Esophagus squamous epithelium (tissue), 5 donors: ENCODE measurements at regions not wholly inside any gene's neighbourhood (a gene's known extent, or its start where the extent isn't known, plus 50 kb on each side); places are given as distances from the start of the nearest gene placed in this dataset.

Source experiments
- DNase-seq: peaks from one replicate; lab custom pipeline; 2025; lab: John Stamatoyannopoulos, UW
- H3K27ac ChIP-seq, 4 donors: fragments of 200-600 bp; sonication (generic); one replicate each; pipeline ENCODE4 v1.5.1; 2016 to 2019; ENCODE audit warnings: mild to moderate bottlenecking in 1 of 4
- H3K27me3 ChIP-seq, 4 donors: fragments of 200-600 bp; sonication (generic); 1 replicate in 3 of 4; 2 replicates in 1 of 4; pipeline versions ENCODE4 v1.5.1 to v1.6.0; 2017 to 2021; ENCODE audit warnings: antibody characterized with exemption in 1 of 4
- H3K36me3 ChIP-seq, 3 donors: fragments of 200-600 bp; sonication (generic); one replicate each; pipeline ENCODE4 v1.5.1; 2016 to 2019
- H3K4me1 ChIP-seq, 3 donors: fragments of 200-600 bp; sonication (generic); one replicate each; pipeline ENCODE4 v1.5.1; 2017 to 2019
- H3K4me3 ChIP-seq, 4 donors: fragments of 200-600 bp; sonication (generic); 1 replicate in 3 of 4; 2 replicates in 1 of 4; pipeline ENCODE4 v1.5.1; 2016 to 2019; ENCODE audit warnings: mild to moderate bottlenecking in 2 of 4, moderate library complexity in 1 of 4
- H3K9me3 ChIP-seq, 3 donors: fragments of 200-600 bp; sonication (generic); one replicate each; pipeline ENCODE4 v1.5.1; 2016 to 2019
- POLR2A ChIP-seq, 4 donors: fragments of 450-650 bp; IDR thresholded peaks; one replicate each; pipeline ENCODE4 v1.6.1; 2017; ENCODE audit warnings: antibody characterized with exemption in 4 of 4, mild to moderate bottlenecking in 4 of 4, moderate library complexity in 3 of 4
- WGBS, 2 donors: methylation state at CpG; one replicate each; pipeline ENCODE4 v1.1.5; 2018; 5-methylcytosine and 5-hydroxymethylcytosine counted together
- intact Hi-C: fragments of 100-400 bp; cut with DNase I; formaldehyde crosslinking; loops from one replicate; pipeline ENCODE4 v1.15.0; 2022
- TF ChIP-seq, protein P1 (sequence below), 6 experiments: fragments of 450-650 bp in 4 of 6; fragments of 200-600 bp in 2 of 6; sonication (generic) in 2 of 6; IDR thresholded peaks; one replicate each; pipeline ENCODE4 v1.5.1; 2016 to 2019; ENCODE audit warnings: antibody characterized with exemption in 6 of 6, mild to moderate bottlenecking in 4 of 6, moderate library complexity in 4 of 6
- donor health status: DM: yes; HTN: yes; CAD: no.

- Histone ChIP-seq H3K4me3 (no peak overlapping the region), H3K27ac (no peak overlapping the region), H3K4me1 (peaks cover 6 to 27% (median 12%) of the 10 kb centered on the region in 3 donors), H3K36me3 (no peaks in the 10 kb centered on the region), H3K27me3 (no peaks in the 10 kb centered on the region), H3K9me3 (no peaks in the 10 kb centered on the region)
- no peak for TF ChIP-seq POLR2A (IDR thresholded peaks at IDR 0.05)
- TF ChIP-seq, protein P1, sequence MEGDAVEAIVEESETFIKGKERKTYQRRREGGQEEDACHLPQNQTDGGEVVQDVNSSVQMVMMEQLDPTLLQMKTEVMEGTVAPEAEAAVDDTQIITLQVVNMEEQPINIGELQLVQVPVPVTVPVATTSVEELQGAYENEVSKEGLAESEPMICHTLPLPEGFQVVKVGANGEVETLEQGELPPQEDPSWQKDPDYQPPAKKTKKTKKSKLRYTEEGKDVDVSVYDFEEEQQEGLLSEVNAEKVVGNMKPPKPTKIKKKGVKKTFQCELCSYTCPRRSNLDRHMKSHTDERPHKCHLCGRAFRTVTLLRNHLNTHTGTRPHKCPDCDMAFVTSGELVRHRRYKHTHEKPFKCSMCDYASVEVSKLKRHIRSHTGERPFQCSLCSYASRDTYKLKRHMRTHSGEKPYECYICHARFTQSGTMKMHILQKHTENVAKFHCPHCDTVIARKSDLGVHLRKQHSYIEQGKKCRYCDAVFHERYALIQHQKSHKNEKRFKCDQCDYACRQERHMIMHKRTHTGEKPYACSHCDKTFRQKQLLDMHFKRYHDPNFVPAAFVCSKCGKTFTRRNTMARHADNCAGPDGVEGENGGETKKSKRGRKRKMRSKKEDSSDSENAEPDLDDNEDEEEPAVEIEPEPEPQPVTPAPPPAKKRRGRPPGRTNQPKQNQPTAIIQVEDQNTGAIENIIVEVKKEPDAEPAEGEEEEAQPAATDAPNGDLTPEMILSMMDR (IDR thresholded peaks at IDR 0.05), result no peak
- intact Hi-C loops, result no loop called here
- WGBS, 2 donors, result 64 to 90% methylated on average over 6 of the region's 6 CpGs
- no peak for DNase-seq
Observed at GRCh38 chr14:34038358-34039057, 87.6 kb upstream of the EGLN3 start.

DNA sequence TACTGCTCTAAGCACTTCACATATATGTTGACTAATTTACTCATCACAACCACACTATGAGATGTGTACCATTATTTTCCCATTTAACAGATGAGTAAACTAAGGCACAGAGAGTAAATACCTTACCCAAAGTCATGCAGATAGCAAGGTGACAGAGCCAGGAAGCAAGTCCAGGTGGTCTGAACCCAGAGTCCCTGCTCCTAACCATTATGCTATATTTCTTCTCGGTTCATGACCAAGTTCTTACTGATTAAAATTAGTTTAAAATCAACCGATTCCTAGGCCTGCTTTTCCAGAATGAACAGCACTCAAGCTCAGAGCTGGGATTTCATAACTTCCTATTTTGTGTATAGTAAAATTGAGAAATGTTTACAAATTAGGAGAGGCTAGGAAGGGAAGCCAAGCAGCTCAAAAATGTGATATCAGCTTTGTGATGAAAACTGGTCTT lies 85.5 kb upstream of the EGLN3 start:
- intact Hi-C loops, result no loop called here
- H3K27me3 ChIP-seq, result no peaks in the 10 kb centered on the region
- WGBS, 2 donors, result 81 to 88% methylated on average over 2 of the region's 2 CpGs
- no peak for DNase-seq
- H3K27ac ChIP-seq, result peak overlapping the region; percentile 55 to 75 (median 67)
- H3K4me3 ChIP-seq, result no peak overlapping the region
- H3K36me3 ChIP-seq, result no peaks in the 10 kb centered on the region
- peaks cover 6 to 30% (median 16%) of the 10 kb centered on the region in 3 donors for H3K4me1 ChIP-seq
- no peaks in the 10 kb centered on the region for H3K9me3 ChIP-seq
- TF ChIP-seq POLR2A (IDR thresholded peaks at IDR 0.05), result no peak
- TF ChIP-seq, protein P1 (IDR thresholded peaks at IDR 0.05), result no peak

DNA sequence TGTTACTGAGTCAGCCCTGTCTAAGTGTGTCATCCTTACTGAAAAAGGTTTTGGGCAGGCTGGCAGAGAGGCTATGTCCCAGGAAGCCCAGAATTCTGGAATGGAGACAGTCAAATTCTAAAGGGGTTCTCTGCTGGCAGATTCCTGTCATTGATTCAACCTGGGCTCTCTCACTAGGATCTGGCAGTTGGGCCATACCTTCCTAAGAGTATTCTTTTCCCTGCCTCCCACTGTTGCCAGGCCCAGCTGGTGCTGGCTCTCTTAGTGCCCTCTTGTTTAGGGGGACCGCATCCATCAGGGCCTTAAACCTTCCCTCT lies 85.0 kb upstream of the EGLN3 start:
- Histone ChIP-seq H3K27me3 (no peaks in the 10 kb centered on the region), H3K4me1 (peaks cover 6 to 34% (median 18%) of the 10 kb centered on the region in 3 donors), H3K9me3 (no peaks in the 10 kb centered on the region), H3K4me3 (no peak overlapping the region), H3K36me3 (no peaks in the 10 kb centered on the region), H3K27ac (peak overlapping the region; percentile 55 to 75 (median 67))
- WGBS, 2 donors, result 93 to 94% methylated on average over 1 of the region's 1 CpG
- DNase-seq, result no peak
- TF ChIP-seq, protein P1 (IDR thresholded peaks at IDR 0.05), result no peak
- no peak for TF ChIP-seq POLR2A (IDR thresholded peaks at IDR 0.05)
- intact Hi-C loops, result no loop called here

DNA sequence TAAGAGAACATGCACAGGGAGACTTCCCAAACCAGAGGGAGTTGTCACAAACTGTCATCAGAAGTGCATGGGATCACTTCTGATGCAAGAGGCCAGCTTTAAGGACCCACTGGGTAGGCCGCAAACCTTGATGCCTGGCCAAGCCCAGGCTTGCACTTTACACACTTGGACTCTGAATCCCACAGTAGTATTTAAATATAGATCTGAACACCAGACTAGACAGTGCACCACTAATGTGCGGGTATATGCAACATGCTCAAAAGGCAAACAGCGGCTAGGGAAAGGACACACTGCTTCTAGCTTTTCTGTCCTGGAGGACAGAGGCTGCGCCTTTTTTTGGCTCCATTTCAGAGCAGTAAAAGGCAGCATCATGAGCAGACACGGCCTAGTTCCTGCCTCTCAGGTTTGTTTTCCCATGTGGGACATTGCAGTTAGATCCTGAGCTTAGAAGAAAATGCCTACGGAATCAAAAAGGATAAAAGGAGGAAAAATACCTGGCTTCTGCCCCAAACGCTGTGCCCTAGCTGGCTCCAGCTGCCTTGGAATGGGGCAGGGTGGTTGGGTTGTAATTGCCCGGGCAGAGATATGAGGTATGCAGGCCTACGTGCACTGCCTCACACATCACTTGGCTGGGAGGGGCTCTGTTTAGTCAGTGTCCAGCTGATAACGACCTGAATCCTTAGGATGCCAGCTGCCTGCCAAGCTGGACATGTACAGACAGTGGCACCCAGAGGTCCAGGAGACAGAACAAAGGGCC lies 84.5 kb upstream of the EGLN3 start:
- intact Hi-C loops, result no loop called here

More for the DNA sequence above, 84.5 kb upstream of the EGLN3 start:
- Histone ChIP-seq H3K9me3 (no peaks in the 10 kb centered on the region), H3K4me1 (peaks cover 6 to 39% (median 18%) of the 10 kb centered on the region in 3 donors), H3K27me3 (no peaks in the 10 kb centered on the region), H3K4me3 (no peak overlapping the region), H3K27ac (peak overlapping the region; percentile 55 to 75 (median 67)), H3K36me3 (no peaks in the 10 kb centered on the region)
- WGBS, 2 donors, result 42 to 67% methylated on average over 9 of the region's 10 CpGs
- DNase-seq, result no peak
- TF ChIP-seq, protein P1 (IDR thresholded peaks at IDR 0.05), result no peak
- no peak for TF ChIP-seq POLR2A (IDR thresholded peaks at IDR 0.05)
